ENCODE measurements at regions not wholly inside any gene's neighbourhood (a gene's known extent, or its start where the extent isn't known, plus 50 kb on each side); places are given as distances from the start of the nearest gene placed in this dataset.

GRCh38 chr5:158074992-158075769 is 216.2 kb upstream of the CLINT1 start:
- peak; percentile 87 for TF ChIP-seq CTCF (conservative IDR thresholded peaks at IDR 0.05)
- H3K36me3 Mint-ChIP-seq (ENCODE audit: low read depth): no peaks in the 10 kb centered on the region
- peak overlapping the region; percentile 9 for H3K4me3 Mint-ChIP-seq
- peak overlapping the region; percentile 86 for H3K27ac Mint-ChIP-seq (ENCODE audit: unreplicated experiment)
- no peaks in the 10 kb centered on the region for H3K27me3 Mint-ChIP-seq (ENCODE audit: low read depth)
- peaks cover 12% of the 10 kb centered on the region for H3K4me1 Mint-ChIP-seq
- DNase-seq (ENCODE audit: low read depth, low spot score): peak; percentile 62
- peaks cover 2% of the 10 kb centered on the region for H3K9me3 Mint-ChIP-seq

- no peak for TF ChIP-seq CTCF (conservative IDR thresholded peaks at IDR 0.05)
- peaks cover 15% of the 10 kb centered on the region for H3K4me1 Mint-ChIP-seq
- H3K27me3 Mint-ChIP-seq (ENCODE audit: low read depth): no peaks in the 10 kb centered on the region
- H3K4me3 Mint-ChIP-seq: no peak overlapping the region
- H3K9me3 Mint-ChIP-seq: peaks cover 1% of the 10 kb centered on the region
- no peak for DNase-seq (ENCODE audit: low read depth, low spot score)
- H3K36me3 Mint-ChIP-seq (ENCODE audit: low read depth): no peaks in the 10 kb centered on the region
- no peak overlapping the region for H3K27ac Mint-ChIP-seq (ENCODE audit: unreplicated experiment)
Measured at GRCh38 chr5:158074597-158074991, 215.6 kb upstream of the CLINT1 start.

- Mint-ChIP-seq H3K4me1 (peaks cover 18% of the 10 kb centered on the region), H3K9me3 (peaks cover 4% of the 10 kb centered on the region), H3K27me3 (ENCODE audit: low read depth) (no peaks in the 10 kb centered on the region), H3K27ac (ENCODE audit: unreplicated experiment) (no peak overlapping the region), H3K36me3 (ENCODE audit: low read depth) (no peaks in the 10 kb centered on the region), H3K4me3 (no peak overlapping the region)
- DNase-seq (ENCODE audit: low read depth, low spot score): no peak
- TF ChIP-seq CTCF (conservative IDR thresholded peaks at IDR 0.05): no peak
Measured at GRCh38 chr5:158070859-158071258, 211.9 kb upstream of the CLINT1 start.

GRCh38 chr5:158069838-158070237 is 210.9 kb upstream of the CLINT1 start:
- no peaks in the 10 kb centered on the region for H3K36me3 Mint-ChIP-seq (ENCODE audit: low read depth)
- DNase-seq (ENCODE audit: low read depth, low spot score): no peak
- no peak for TF ChIP-seq CTCF (conservative IDR thresholded peaks at IDR 0.05)
- H3K9me3 Mint-ChIP-seq: peaks cover 4% of the 10 kb centered on the region
- no peak overlapping the region for H3K4me3 Mint-ChIP-seq
- no peak overlapping the region for H3K27ac Mint-ChIP-seq (ENCODE audit: unreplicated experiment)
- H3K4me1 Mint-ChIP-seq: peaks cover 16% of the 10 kb centered on the region
- no peaks in the 10 kb centered on the region for H3K27me3 Mint-ChIP-seq (ENCODE audit: low read depth)

- H3K36me3 Mint-ChIP-seq (ENCODE audit: low read depth): no peaks in the 10 kb centered on the region
- peaks cover 4% of the 10 kb centered on the region for H3K9me3 Mint-ChIP-seq
- TF ChIP-seq CTCF (conservative IDR thresholded peaks at IDR 0.05): no peak
- H3K4me3 Mint-ChIP-seq: no peak overlapping the region
- no peaks in the 10 kb centered on the region for H3K27me3 Mint-ChIP-seq (ENCODE audit: low read depth)
- peaks cover 18% of the 10 kb centered on the region for H3K4me1 Mint-ChIP-seq
- no peak for DNase-seq (ENCODE audit: low read depth, low spot score)
- H3K27ac Mint-ChIP-seq (ENCODE audit: unreplicated experiment): no peak overlapping the region
Measured at GRCh38 chr5:158068964-158069363, 210.0 kb upstream of the CLINT1 start.

Measured in neural crest cell (in vitro differentiated cells).